ENCODE measurements at regions not wholly inside any gene's neighbourhood (a gene's known extent, or its start where the extent isn't known, plus 50 kb on each side); places are given as distances from the start of the nearest gene placed in this dataset.

DNA sequence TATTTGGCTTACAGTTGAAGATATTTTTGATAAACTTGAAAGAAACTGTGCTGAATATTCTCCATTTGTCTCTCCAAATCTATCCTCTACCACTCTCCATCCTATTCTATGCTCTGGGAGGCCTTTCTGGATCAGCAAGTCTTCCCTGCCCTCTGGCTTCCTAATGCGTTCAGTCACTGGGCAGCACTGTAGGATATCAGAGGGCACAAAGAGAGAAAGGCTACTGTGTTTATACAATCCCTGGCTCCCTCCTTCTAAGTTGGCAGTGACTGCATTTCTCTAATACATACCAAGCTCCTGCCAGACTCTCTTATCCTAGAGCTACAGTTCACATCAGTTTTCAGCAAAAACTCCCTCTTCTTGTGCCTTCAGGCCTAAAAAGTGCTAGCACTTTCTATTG lies 102.1 kb upstream of the FHIT start (continued):
- TF ChIP-seq, protein P1, sequence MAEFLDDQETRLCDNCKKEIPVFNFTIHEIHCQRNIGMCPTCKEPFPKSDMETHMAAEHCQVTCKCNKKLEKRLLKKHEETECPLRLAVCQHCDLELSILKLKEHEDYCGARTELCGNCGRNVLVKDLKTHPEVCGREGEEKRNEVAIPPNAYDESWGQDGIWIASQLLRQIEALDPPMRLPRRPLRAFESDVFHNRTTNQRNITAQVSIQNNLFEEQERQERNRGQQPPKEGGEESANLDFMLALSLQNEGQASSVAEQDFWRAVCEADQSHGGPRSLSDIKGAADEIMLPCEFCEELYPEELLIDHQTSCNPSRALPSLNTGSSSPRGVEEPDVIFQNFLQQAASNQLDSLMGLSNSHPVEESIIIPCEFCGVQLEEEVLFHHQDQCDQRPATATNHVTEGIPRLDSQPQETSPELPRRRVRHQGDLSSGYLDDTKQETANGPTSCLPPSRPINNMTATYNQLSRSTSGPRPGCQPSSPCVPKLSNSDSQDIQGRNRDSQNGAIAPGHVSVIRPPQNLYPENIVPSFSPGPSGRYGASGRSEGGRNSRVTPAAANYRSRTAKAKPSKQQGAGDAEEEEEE (CRISPR knock-in tag; IDR thresholded peaks at IDR 0.05; ENCODE audit: borderline replicate concordance): no peak

DNA sequence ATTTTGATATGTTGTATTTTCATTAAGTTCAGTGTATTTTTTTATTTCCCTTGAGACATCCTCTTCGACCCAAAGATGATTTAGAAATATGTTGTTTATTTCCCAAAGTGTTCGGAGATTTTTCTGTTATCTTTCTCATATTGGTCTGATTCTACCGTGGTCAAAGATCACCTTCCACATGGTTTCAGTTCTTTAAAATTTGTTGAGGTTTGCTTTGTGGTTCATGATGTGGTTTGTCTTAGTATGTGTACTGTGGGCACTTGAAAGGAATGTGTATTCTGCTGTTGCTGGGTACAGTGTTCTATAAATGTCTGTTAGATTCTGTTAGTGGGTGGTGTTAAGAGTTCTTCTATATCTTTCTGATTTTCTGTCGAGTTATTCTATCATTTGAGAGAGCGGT lies 103.4 kb upstream of the FHIT start:
- Histone ChIP-seq H3K36me3 (replicated peaks in 1 of 2; ENCODE audit: control insufficient read depth in 1 of 2, insufficient read depth in 2 of 2, low read length in 2 of 2) (no peaks in the 10 kb centered on the region), H2AFZ (ENCODE audit: low read length) (no peak overlapping the region), H3K4me3 (replicated peaks in 1 of 3; ENCODE audit: insufficient read depth in 1 of 3, low read depth in 2 of 3, low read length in 3 of 3) (no peak overlapping the region), H3K79me2 (ENCODE audit: insufficient read depth, low read length) (no peaks in the 10 kb centered on the region), H3K4me1 (ENCODE audit: insufficient read depth, low read length) (no peaks in the 10 kb centered on the region; the same call in 1 of the 2 replicates), H3K9ac (ENCODE audit: insufficient read depth, low read depth, low read length) (no peak overlapping the region), H3K4me2 (ENCODE audit: low read depth, low read length) (no peak overlapping the region), H3K9me3 (ENCODE audit: low read length) (no peaks in the 10 kb centered on the region), H3K27me3 (ENCODE audit: control insufficient read depth in 1 of 2, insufficient read depth in 2 of 2, low read length in 2 of 2) (no peaks in the 10 kb centered on the region; a peak in 1 of 5 replicates), H3K27ac (ENCODE audit: extremely low read length, insufficient read depth, low read length) (no peak overlapping the region), H4K20me1 (ENCODE audit: insufficient read depth, low read length) (no peaks in the 10 kb centered on the region)
- intact Hi-C loops (cut with micrococcal nuclease; ENCODE audit: unreplicated experiment) (no loop called here), in situ Hi-C loops (cut with HindIII; ENCODE audit: extremely low pct_ligation_motif_present, low pct_unique_long_range_greater_than_20kb) (no loop called here)
- no peak for ATAC-seq
- no peak for DNase-seq (ENCODE audit: low spot score)
- POLR2A ChIA-PET: no interaction called here
- FAIRE-seq: no peak
- 36% methylated on average over 5 of the region's 5 CpGs for WGBS (ENCODE audit: low lambda C conversion rate)
- CTCF ChIA-PET (ENCODE audit: low intra/inter-chr PET ratio, low total read pairs): no interaction called here
- no TSS peak for BruUV-seq (replicated peaks)
- TF ChIP-seq CHD2 (IDR thresholded peaks at IDR 0.05; ENCODE audit: low read depth, low read length): no peak
- TF ChIP-seq ZBTB7A (CRISPR knock-in tag; IDR thresholded peaks at IDR 0.05): no peak
- TF ChIP-seq, protein P2, sequence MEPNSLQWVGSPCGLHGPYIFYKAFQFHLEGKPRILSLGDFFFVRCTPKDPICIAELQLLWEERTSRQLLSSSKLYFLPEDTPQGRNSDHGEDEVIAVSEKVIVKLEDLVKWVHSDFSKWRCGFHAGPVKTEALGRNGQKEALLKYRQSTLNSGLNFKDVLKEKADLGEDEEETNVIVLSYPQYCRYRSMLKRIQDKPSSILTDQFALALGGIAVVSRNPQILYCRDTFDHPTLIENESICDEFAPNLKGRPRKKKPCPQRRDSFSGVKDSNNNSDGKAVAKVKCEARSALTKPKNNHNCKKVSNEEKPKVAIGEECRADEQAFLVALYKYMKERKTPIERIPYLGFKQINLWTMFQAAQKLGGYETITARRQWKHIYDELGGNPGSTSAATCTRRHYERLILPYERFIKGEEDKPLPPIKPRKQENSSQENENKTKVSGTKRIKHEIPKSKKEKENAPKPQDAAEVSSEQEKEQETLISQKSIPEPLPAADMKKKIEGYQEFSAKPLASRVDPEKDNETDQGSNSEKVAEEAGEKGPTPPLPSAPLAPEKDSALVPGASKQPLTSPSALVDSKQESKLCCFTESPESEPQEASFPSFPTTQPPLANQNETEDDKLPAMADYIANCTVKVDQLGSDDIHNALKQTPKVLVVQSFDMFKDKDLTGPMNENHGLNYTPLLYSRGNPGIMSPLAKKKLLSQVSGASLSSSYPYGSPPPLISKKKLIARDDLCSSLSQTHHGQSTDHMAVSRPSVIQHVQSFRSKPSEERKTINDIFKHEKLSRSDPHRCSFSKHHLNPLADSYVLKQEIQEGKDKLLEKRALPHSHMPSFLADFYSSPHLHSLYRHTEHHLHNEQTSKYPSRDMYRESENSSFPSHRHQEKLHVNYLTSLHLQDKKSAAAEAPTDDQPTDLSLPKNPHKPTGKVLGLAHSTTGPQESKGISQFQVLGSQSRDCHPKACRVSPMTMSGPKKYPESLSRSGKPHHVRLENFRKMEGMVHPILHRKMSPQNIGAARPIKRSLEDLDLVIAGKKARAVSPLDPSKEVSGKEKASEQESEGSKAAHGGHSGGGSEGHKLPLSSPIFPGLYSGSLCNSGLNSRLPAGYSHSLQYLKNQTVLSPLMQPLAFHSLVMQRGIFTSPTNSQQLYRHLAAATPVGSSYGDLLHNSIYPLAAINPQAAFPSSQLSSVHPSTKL (CRISPR knock-in tag; IDR thresholded peaks at IDR 0.05): no peak
- TF ChIP-seq FUBP1 (CRISPR knock-in tag; IDR thresholded peaks at IDR 0.05; ENCODE audit: borderline replicate concordance): no peak
- no peak for TF ChIP-seq ZMYM3 (CRISPR knock-in tag; IDR thresholded peaks at IDR 0.05)
- no peak for TF ChIP-seq MED13 (CRISPR knock-in tag; IDR thresholded peaks at IDR 0.05)
- no peak for TF ChIP-seq ZNF607 (CRISPR knock-in tag; IDR thresholded peaks at IDR 0.05; ENCODE audit: borderline replicate concordance)
- TF ChIP-seq RCOR2 (CRISPR knock-in tag; IDR thresholded peaks at IDR 0.05): no peak
- no peak for TF ChIP-seq SOX5 (CRISPR knock-in tag; IDR thresholded peaks at IDR 0.05; ENCODE audit: borderline replicate concordance)
- TF ChIP-seq ZNF205 (CRISPR knock-in tag; IDR thresholded peaks at IDR 0.05): no peak
- TF ChIP-seq, protein P3, sequence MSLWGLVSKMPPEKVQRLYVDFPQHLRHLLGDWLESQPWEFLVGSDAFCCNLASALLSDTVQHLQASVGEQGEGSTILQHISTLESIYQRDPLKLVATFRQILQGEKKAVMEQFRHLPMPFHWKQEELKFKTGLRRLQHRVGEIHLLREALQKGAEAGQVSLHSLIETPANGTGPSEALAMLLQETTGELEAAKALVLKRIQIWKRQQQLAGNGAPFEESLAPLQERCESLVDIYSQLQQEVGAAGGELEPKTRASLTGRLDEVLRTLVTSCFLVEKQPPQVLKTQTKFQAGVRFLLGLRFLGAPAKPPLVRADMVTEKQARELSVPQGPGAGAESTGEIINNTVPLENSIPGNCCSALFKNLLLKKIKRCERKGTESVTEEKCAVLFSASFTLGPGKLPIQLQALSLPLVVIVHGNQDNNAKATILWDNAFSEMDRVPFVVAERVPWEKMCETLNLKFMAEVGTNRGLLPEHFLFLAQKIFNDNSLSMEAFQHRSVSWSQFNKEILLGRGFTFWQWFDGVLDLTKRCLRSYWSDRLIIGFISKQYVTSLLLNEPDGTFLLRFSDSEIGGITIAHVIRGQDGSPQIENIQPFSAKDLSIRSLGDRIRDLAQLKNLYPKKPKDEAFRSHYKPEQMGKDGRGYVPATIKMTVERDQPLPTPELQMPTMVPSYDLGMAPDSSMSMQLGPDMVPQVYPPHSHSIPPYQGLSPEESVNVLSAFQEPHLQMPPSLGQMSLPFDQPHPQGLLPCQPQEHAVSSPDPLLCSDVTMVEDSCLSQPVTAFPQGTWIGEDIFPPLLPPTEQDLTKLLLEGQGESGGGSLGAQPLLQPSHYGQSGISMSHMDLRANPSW (CRISPR knock-in tag; IDR thresholded peaks at IDR 0.05; ENCODE audit: borderline replicate concordance): no peak
- no peak for TF ChIP-seq HNF4G (IDR thresholded peaks at IDR 0.05; ENCODE audit: borderline replicate concordance, low read depth, low read length)
- no peak for TF ChIP-seq HNF4G (CRISPR knock-in tag; IDR thresholded peaks at IDR 0.05; ENCODE audit: borderline replicate concordance, low read depth)
